ENCODE measurements at regions not wholly inside any gene's neighbourhood (a gene's known extent, or its start where the extent isn't known, plus 50 kb on each side); places are given as distances from the start of the nearest gene placed in this dataset.

DNA sequence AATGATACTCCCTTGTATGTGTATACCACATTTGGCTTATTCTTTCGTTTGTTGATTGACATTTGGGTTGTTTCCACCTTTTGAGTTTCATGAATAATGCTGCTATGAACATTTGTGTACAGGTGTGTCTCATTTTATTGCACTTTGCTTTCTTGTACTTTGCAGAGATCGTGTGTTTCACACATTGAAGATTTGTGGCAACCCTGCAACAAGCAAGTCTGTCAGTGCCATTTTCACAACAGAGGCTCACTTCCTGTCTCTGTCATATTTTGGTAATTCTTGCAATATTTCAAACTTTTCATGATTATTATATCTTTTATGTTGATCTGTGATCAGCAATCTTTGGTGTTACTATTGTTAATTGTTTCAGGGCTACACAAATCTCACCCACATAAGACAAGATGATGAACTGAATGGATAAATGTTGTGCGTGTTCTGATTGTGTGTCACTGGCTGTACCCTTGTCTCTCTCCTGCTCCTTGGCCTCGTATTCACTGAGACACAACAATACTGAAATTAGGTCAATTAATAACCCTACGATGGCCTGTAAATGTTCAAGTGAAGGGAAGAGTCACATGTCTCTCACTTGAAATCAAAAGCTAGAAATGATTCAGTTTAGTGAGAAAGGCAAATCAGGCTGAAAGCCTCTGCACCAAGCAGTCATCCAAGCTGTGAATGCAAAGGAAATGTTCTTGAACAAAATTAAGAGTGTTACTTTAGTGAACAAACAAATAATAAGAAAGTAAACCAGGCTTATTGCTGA is 133.6 kb upstream of the JCAD start:
- H3K36me3 Mint-ChIP-seq (ENCODE audit: low read depth) = peaks cover 4% of the 10 kb centered on the region

GRCh38 chr10:30190577-30191552 is 131.5 kb upstream of the JCAD start:
- TF ChIP-seq, protein P1, sequence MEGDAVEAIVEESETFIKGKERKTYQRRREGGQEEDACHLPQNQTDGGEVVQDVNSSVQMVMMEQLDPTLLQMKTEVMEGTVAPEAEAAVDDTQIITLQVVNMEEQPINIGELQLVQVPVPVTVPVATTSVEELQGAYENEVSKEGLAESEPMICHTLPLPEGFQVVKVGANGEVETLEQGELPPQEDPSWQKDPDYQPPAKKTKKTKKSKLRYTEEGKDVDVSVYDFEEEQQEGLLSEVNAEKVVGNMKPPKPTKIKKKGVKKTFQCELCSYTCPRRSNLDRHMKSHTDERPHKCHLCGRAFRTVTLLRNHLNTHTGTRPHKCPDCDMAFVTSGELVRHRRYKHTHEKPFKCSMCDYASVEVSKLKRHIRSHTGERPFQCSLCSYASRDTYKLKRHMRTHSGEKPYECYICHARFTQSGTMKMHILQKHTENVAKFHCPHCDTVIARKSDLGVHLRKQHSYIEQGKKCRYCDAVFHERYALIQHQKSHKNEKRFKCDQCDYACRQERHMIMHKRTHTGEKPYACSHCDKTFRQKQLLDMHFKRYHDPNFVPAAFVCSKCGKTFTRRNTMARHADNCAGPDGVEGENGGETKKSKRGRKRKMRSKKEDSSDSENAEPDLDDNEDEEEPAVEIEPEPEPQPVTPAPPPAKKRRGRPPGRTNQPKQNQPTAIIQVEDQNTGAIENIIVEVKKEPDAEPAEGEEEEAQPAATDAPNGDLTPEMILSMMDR (IDR thresholded peaks at IDR 0.05; ENCODE audit: unreplicated experiment in 3 of 3) = no peak
- Mint-ChIP-seq H3K27ac (no peak overlapping the region), H3K36me3 (ENCODE audit: low read depth) (peaks cover 2% of the 10 kb centered on the region), H3K9me3 (peaks cover 19% of the 10 kb centered on the region), H3K4me3 (no peak overlapping the region), H3K4me1 (peaks cover 18% of the 10 kb centered on the region), H3K27me3 (ENCODE audit: low read depth) (peaks cover 4% of the 10 kb centered on the region)

More for the DNA sequence above, 133.6 kb upstream of the JCAD start:
- Mint-ChIP-seq H3K27me3 (ENCODE audit: low read depth) (peaks cover 5% of the 10 kb centered on the region), H3K4me1 (peaks cover 7% of the 10 kb centered on the region), H3K4me3 (no peak overlapping the region), H3K9me3 (peaks cover 27% of the 10 kb centered on the region), H3K27ac (no peak overlapping the region)
- TF ChIP-seq, protein P1 (IDR thresholded peaks at IDR 0.05; ENCODE audit: unreplicated experiment in 3 of 3) = no peak

DNA sequence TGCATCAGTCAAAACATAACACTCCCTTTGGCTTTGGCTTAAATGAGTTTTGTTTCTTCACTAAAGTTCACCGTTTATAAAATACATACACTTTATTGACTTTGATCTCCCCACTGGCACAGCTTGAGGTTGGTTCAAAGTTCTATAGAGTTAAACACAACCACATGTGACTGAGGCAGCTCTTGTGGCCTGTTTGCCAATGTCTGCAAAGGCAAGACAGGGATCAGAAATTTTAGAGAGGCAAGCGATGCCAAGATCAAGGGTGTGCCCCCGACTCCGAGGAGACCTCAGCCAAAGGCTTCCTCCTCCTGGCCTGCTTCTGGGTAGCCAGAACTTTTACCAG is 129.8 kb upstream of the JCAD start:
- H3K36me3 Mint-ChIP-seq (ENCODE audit: low read depth) = no peaks in the 10 kb centered on the region
- no peak overlapping the region for H3K4me3 Mint-ChIP-seq
- TF ChIP-seq, protein P1 (IDR thresholded peaks at IDR 0.05; ENCODE audit: unreplicated experiment in 3 of 3) = no peak
- H3K9me3 Mint-ChIP-seq = peaks cover 13% of the 10 kb centered on the region
- H3K4me1 Mint-ChIP-seq = peaks cover 24% of the 10 kb centered on the region
- peaks cover 4% of the 10 kb centered on the region for H3K27me3 Mint-ChIP-seq (ENCODE audit: low read depth)
- H3K27ac Mint-ChIP-seq = peak overlapping the region in 1 of 3 experiments; percentile 50

DNA sequence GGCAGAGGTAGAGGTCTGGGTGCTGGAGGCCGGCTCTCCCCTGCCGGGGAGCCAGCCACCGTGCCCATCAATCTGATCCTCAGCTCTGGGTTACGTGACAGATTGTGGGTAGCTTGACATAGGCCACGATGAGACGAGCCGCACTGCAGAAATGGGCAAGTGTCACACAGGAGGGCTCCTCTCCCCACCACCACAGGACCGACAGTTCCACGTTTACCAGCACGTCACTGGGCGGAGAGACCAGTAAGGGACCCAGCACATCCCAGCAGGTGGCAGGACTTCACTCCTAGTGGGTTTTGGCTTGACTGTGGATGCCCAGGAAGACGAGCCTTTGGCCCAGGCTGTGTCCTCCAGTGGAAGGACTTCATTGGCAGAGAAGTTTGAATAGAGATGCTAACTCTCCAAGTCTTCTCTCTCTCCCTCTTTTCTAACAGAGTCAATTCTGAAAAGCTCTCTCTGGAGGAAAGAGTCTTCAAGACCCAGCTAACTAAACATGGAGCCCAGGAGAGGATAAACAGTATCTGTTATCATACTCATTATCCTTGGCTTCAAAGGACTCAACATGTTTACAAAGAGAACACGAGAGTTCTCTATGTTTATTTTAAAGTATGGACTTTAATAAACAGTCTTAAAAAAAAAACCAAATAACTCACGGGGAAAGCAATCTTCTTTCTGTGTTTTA is 129.3 kb upstream of the JCAD start:
- Mint-ChIP-seq H3K27ac (peak overlapping the region in 2 of 3 experiments; percentile 22 to 50), H3K36me3 (ENCODE audit: low read depth) (no peaks in the 10 kb centered on the region), H3K27me3 (ENCODE audit: low read depth) (peaks cover 8% of the 10 kb centered on the region), H3K4me1 (peaks cover 24% of the 10 kb centered on the region), H3K4me3 (no peak overlapping the region), H3K9me3 (peaks cover 10% of the 10 kb centered on the region)
- TF ChIP-seq, protein P1 (IDR thresholded peaks at IDR 0.05; ENCODE audit: unreplicated experiment in 3 of 3) = no peak

DNA sequence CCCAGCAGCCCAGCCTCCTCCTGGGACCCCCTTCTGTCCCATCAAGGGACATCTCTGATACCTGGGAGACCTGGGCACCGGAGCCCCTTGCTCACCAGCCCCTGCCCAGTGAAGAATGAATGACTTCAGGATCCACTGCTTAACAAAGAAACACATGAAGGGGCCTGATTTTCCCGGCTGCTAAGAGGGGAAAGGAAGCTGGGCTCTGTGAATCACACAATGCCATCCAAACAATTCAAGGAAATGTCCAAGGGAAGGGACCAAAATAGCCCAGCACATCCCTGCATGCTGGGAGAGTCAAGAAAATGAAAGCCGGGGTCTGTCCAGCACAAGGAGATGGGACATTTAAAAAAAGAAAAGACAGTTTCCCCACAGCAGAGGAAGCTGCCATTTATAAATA is 128.7 kb upstream of the JCAD start:
- peaks cover 4% of the 10 kb centered on the region for H3K9me3 Mint-ChIP-seq
- no peaks in the 10 kb centered on the region for H3K36me3 Mint-ChIP-seq (ENCODE audit: low read depth)
- TF ChIP-seq, protein P1 (IDR thresholded peaks at IDR 0.05; ENCODE audit: unreplicated experiment in 3 of 3) = no peak

More for the DNA sequence above, 128.7 kb upstream of the JCAD start:
- peak overlapping the region in 1 of 3 experiments; percentile 50 for H3K27ac Mint-ChIP-seq
- H3K4me1 Mint-ChIP-seq = peaks cover 24% of the 10 kb centered on the region
- peaks cover 13% of the 10 kb centered on the region for H3K27me3 Mint-ChIP-seq (ENCODE audit: low read depth)
- H3K4me3 Mint-ChIP-seq = no peak overlapping the region

Measured in nephron (organoid).